GM10266 (cell line): ENCODE measurements at regions not wholly inside any gene's neighbourhood (a gene's known extent, or its start where the extent isn't known, plus 50 kb on each side); places are given as distances from the start of the nearest gene placed in this dataset.
"Not testable (repeated sequence)": the region's sequence is repeated elsewhere in the genome, so short reads cannot be mapped to it uniquely, and the experiment has no call there.

Experiments used
- DNase-seq: peaks from one replicate; pipeline ENCODE4 v3.0.0; 2012; ENCODE audit errors: extremely low spot score
- CTCF ChIP-seq: IDR thresholded peaks from 2 replicates; pipeline ENCODE4 v1.5.1; 2012; ENCODE audit warnings: mild to moderate bottlenecking, low read depth; ENCODE audit not compliant: control insufficient read depth, insufficient read depth; ENCODE audit errors: missing control alignments

- no peak for TF ChIP-seq CTCF
- DNase-seq = no peak
Measured at GRCh38 chr3:68676136-68676535, 256.2 kb downstream of the TAFA4 start.

- TF ChIP-seq CTCF = no peak
- no peak for DNase-seq
Measured at GRCh38 chr3:68667346-68667745, 265.0 kb downstream of the TAFA4 start.

GRCh38 chr3:68666429-68667136 is 265.8 kb downstream of the TAFA4 start:
- DNase-seq = no peak
- TF ChIP-seq CTCF = no peak

GRCh38 chr3:68664276-68664675 is 268.1 kb downstream of the TAFA4 start:
- DNase-seq = no peak
- TF ChIP-seq CTCF = no peak

- DNase-seq = no peak
- no peak for TF ChIP-seq CTCF
Measured at GRCh38 chr3:68662176-68662575, 270.2 kb downstream of the TAFA4 start.

- not testable (repeated sequence) for DNase-seq
Measured at GRCh38 chr3:68650657-68651056, 281.7 kb downstream of the TAFA4 start.

- DNase-seq = no peak
- no peak for TF ChIP-seq CTCF
Measured at GRCh38 chr3:68648494-68648893, 283.9 kb downstream of the TAFA4 start.
